ENCODE measurements at regions not wholly inside any gene's neighbourhood (a gene's known extent, or its start where the extent isn't known, plus 50 kb on each side); places are given as distances from the start of the nearest gene placed in this dataset.

- no peak for TF ChIP-seq CTCF (IDR thresholded peaks at IDR 0.05)
- H3K27me3 ChIP-seq (ENCODE audit: insufficient read depth in 3 of 3, low read length in 2 of 3): no peaks in the 10 kb centered on the region
- ATAC-seq (no peak), DNase-seq (no peak)
- H3K9me3 ChIP-seq: peaks cover 11% of the 10 kb centered on the region
- 72 to 86% (median 77%) methylated on average over 1 of the region's 1 CpG for WGBS, 3 donors
- H3K4me3 ChIP-seq: no peak overlapping the region
- no peaks in the 10 kb centered on the region for H3K4me1 ChIP-seq
- no peak overlapping the region for H3K27ac ChIP-seq
- intact Hi-C loops (cut with DNase I): no loop called here
- H3K36me3 ChIP-seq (ENCODE audit: insufficient read depth in 1 of 2, low read depth in 1 of 2): no peaks in the 10 kb centered on the region
These were observed 62.2 kb upstream of the ALCAM start for GRCh38 chr3:105304487-105304886.

- Histone ChIP-seq H3K27me3 (ENCODE audit: insufficient read depth in 3 of 3, low read length in 2 of 3) (no peaks in the 10 kb centered on the region), H3K36me3 (ENCODE audit: insufficient read depth in 1 of 2, low read depth in 1 of 2) (no peaks in the 10 kb centered on the region), H3K4me3 (no peak overlapping the region), H3K9me3 (no peaks in the 10 kb centered on the region), H3K4me1 (no peaks in the 10 kb centered on the region), H3K27ac (no peak overlapping the region)
- ATAC-seq (no peak), DNase-seq (no peak)
- TF ChIP-seq CTCF (IDR thresholded peaks at IDR 0.05): no peak
- 37 to 66% (median 49%) methylated on average over 1 of the region's 1 CpG for WGBS, 3 donors
- intact Hi-C loops (cut with DNase I): no loop called here
These were observed 51.6 kb upstream of the ALCAM start for GRCh38 chr3:105315144-105315543.

- WGBS, 3 donors: 62 to 73% (median 72%) methylated on average over 3 of the region's 3 CpGs
- no peak for DNase-seq
These were observed 50.9 kb upstream of the ALCAM start for GRCh38 chr3:105315815-105316214.

GRCh38 chr3:105316331-105316730 lies 50.4 kb upstream of the ALCAM start:
- Histone ChIP-seq H3K36me3 (ENCODE audit: insufficient read depth in 1 of 2, low read depth in 1 of 2) (no peaks in the 10 kb centered on the region), H3K27ac (no peak overlapping the region), H3K4me1 (no peaks in the 10 kb centered on the region), H3K27me3 (ENCODE audit: insufficient read depth in 3 of 3, low read length in 2 of 3) (no peaks in the 10 kb centered on the region), H3K4me3 (no peak overlapping the region), H3K9me3 (no peaks in the 10 kb centered on the region)
- intact Hi-C loops (cut with DNase I): no loop called here
- TF ChIP-seq CTCF (IDR thresholded peaks at IDR 0.05): no peak
- WGBS, 3 donors: 62 to 88% (median 85%) methylated on average over 2 of the region's 2 CpGs
- ATAC-seq (no peak), DNase-seq (no peak)

More at GRCh38 chr3:105315815-105316214, 50.9 kb upstream of the ALCAM start:
- Histone ChIP-seq H3K4me1 (no peaks in the 10 kb centered on the region), H3K27me3 (ENCODE audit: insufficient read depth in 3 of 3, low read length in 2 of 3) (no peaks in the 10 kb centered on the region), H3K9me3 (no peaks in the 10 kb centered on the region), H3K27ac (no peak overlapping the region), H3K4me3 (no peak overlapping the region), H3K36me3 (ENCODE audit: insufficient read depth in 1 of 2, low read depth in 1 of 2) (no peaks in the 10 kb centered on the region)
- intact Hi-C loops (cut with DNase I): no loop called here
- TF ChIP-seq CTCF (IDR thresholded peaks at IDR 0.05): no peak
- ATAC-seq: no peak

Measured in psoas muscle (tissue), 7 donors.